ENCODE measurements at regions not wholly inside any gene's neighbourhood (a gene's known extent, or its start where the extent isn't known, plus 50 kb on each side); places are given as distances from the start of the nearest gene placed in this dataset.
"Not testable (repeated sequence)": the region's sequence is repeated elsewhere in the genome, so short reads cannot be mapped to it uniquely, and the experiment has no call there.

DNA sequence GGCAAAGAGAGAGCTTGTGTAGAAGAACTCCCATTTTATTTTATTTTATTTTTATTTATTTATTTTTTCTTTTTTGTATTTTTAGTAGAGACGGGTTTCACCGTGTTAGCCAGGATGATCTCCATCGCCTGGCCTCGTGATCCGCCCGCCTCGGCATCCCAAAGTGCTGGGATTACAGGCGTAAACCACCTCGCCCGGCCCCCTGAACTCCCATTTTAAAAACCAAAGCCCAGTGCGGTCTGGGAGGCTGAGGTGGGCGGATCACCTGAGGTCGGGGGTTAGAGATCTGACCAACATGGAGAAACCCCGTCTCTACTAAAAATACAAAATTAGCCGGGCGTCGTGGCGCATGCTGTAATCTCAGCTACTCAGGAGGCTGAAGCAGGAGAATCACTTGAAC is 267.8 kb upstream of the ZNF804A start:
- not testable (repeated sequence) for H2AFZ ChIP-seq (ENCODE audit: low read length, unreplicated experiment); H3K27me3 ChIP-seq (ENCODE audit: insufficient read depth, low read length); H3K36me3 ChIP-seq (ENCODE audit: insufficient read depth, low read length); H3K4me1 ChIP-seq (ENCODE audit: control insufficient read depth, insufficient read depth, low read length, unreplicated experiment); H3K27ac ChIP-seq (ENCODE audit: low read depth, low read length); H3K79me2 ChIP-seq (ENCODE audit: control insufficient read depth, insufficient read depth, low read length, unreplicated experiment); H3K4me3 ChIP-seq (ENCODE audit: low read depth, low read length)

GRCh38 chr2:184336688-184337087 is 261.6 kb upstream of the ZNF804A start:
- Histone ChIP-seq H3K27ac (ENCODE audit: low read depth, low read length) (no peak overlapping the region), H3K79me2 (ENCODE audit: control insufficient read depth, insufficient read depth, low read length, unreplicated experiment) (no peaks in the 10 kb centered on the region), H3K36me3 (ENCODE audit: insufficient read depth, low read length) (no peaks in the 10 kb centered on the region), H2AFZ (ENCODE audit: low read length, unreplicated experiment) (no peak overlapping the region), H3K4me1 (ENCODE audit: control insufficient read depth, insufficient read depth, low read length, unreplicated experiment) (no peaks in the 10 kb centered on the region), H3K4me3 (ENCODE audit: low read depth, low read length) (no peak overlapping the region), H3K27me3 (ENCODE audit: insufficient read depth, low read length) (no peaks in the 10 kb centered on the region)

- Histone ChIP-seq H3K27me3 (ENCODE audit: insufficient read depth, low read length) (no peaks in the 10 kb centered on the region), H3K27ac (ENCODE audit: low read depth, low read length) (no peak overlapping the region), H3K4me1 (ENCODE audit: control insufficient read depth, insufficient read depth, low read length, unreplicated experiment) (no peaks in the 10 kb centered on the region), H3K79me2 (ENCODE audit: control insufficient read depth, insufficient read depth, low read length, unreplicated experiment) (no peaks in the 10 kb centered on the region), H3K36me3 (ENCODE audit: insufficient read depth, low read length) (no peaks in the 10 kb centered on the region), H2AFZ (ENCODE audit: low read length, unreplicated experiment) (no peak overlapping the region), H3K4me3 (ENCODE audit: low read depth, low read length) (no peak overlapping the region)
These were observed 259.6 kb upstream of the ZNF804A start for GRCh38 chr2:184338771-184339170.

- H3K27ac ChIP-seq (ENCODE audit: low read depth, low read length): no peak overlapping the region
- H3K4me3 ChIP-seq (ENCODE audit: low read depth, low read length): no peak overlapping the region
- no peaks in the 10 kb centered on the region for H3K27me3 ChIP-seq (ENCODE audit: insufficient read depth, low read length)
- no peaks in the 10 kb centered on the region for H3K79me2 ChIP-seq (ENCODE audit: control insufficient read depth, insufficient read depth, low read length, unreplicated experiment)
- no peaks in the 10 kb centered on the region for H3K36me3 ChIP-seq (ENCODE audit: insufficient read depth, low read length)
- H2AFZ ChIP-seq (ENCODE audit: low read length, unreplicated experiment): no peak overlapping the region
- no peaks in the 10 kb centered on the region for H3K4me1 ChIP-seq (ENCODE audit: control insufficient read depth, insufficient read depth, low read length, unreplicated experiment)
These were observed 258.4 kb upstream of the ZNF804A start for GRCh38 chr2:184339966-184340365.

DNA sequence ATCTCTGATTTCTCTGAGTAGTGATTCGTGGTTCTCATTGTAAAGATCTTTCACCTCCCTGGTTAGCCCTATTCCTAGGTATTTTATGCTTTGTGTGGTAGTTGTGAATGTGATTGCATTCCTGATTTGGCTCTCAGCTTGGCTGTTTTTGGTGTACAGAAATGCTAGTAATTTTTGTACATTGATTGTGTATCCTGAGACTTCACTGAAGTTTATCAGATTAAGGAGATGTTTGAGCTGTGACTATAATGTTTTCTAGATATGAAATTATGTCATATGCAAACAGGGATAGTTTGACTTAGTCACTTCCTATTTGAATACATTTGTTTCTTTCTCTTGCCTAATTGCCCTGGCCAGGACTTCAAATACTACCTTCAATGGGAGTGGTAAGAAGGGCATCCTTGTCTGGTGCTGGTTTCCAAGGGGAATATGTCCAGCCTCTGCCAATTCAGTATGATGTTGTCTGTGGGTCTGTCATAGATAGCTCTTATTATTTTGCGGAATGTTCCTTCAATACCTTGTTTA is 251.9 kb upstream of the ZNF804A start:
- Histone ChIP-seq H3K4me1 (ENCODE audit: control insufficient read depth, insufficient read depth, low read length, unreplicated experiment) (no peaks in the 10 kb centered on the region), H3K36me3 (ENCODE audit: insufficient read depth, low read length) (no peaks in the 10 kb centered on the region), H3K27ac (ENCODE audit: low read depth, low read length) (no peak overlapping the region), H3K27me3 (ENCODE audit: insufficient read depth, low read length) (no peaks in the 10 kb centered on the region), H3K4me3 (ENCODE audit: low read depth, low read length) (no peak overlapping the region), H3K79me2 (ENCODE audit: control insufficient read depth, insufficient read depth, low read length, unreplicated experiment) (no peaks in the 10 kb centered on the region), H2AFZ (ENCODE audit: low read length, unreplicated experiment) (no peak overlapping the region)

DNA sequence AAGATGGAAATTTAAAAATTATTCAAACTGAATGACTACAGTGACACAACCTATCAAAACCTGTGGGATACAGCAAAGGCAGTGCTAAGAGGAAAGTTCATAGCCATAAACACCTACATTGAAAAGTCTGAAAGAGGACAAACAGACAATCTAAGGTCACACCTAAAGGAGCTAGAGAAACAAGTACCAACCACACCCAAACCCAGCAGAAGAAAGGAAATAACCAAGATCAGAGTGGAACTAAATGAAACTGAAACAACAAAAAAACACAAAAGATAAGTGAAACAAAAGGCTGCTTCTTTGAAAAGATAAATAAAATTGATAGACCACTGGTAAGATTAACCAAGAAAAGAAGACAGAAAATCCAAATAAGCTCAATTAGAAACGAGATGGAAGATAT is 247.2 kb upstream of the ZNF804A start:
- no peak overlapping the region for H2AFZ ChIP-seq (ENCODE audit: low read length, unreplicated experiment)
- no peaks in the 10 kb centered on the region for H3K79me2 ChIP-seq (ENCODE audit: control insufficient read depth, insufficient read depth, low read length, unreplicated experiment)
- H3K27me3 ChIP-seq (ENCODE audit: insufficient read depth, low read length): no peaks in the 10 kb centered on the region
- no peaks in the 10 kb centered on the region for H3K36me3 ChIP-seq (ENCODE audit: insufficient read depth, low read length)
- no peaks in the 10 kb centered on the region for H3K4me1 ChIP-seq (ENCODE audit: control insufficient read depth, insufficient read depth, low read length, unreplicated experiment)
- no peak overlapping the region for H3K4me3 ChIP-seq (ENCODE audit: low read depth, low read length)
- no peak overlapping the region for H3K27ac ChIP-seq (ENCODE audit: low read depth, low read length)

- no peaks in the 10 kb centered on the region for H3K4me1 ChIP-seq (ENCODE audit: control insufficient read depth, insufficient read depth, low read length, unreplicated experiment)
- H3K27ac ChIP-seq (ENCODE audit: low read depth, low read length): no peak overlapping the region
- H3K27me3 ChIP-seq (ENCODE audit: insufficient read depth, low read length): no peaks in the 10 kb centered on the region
- H3K4me3 ChIP-seq (ENCODE audit: low read depth, low read length): no peak overlapping the region
- no peaks in the 10 kb centered on the region for H3K79me2 ChIP-seq (ENCODE audit: control insufficient read depth, insufficient read depth, low read length, unreplicated experiment)
- no peak overlapping the region for H2AFZ ChIP-seq (ENCODE audit: low read length, unreplicated experiment)
- no peaks in the 10 kb centered on the region for H3K36me3 ChIP-seq (ENCODE audit: insufficient read depth, low read length)
These were observed 241.3 kb upstream of the ZNF804A start for GRCh38 chr2:184357033-184357432.

DNA sequence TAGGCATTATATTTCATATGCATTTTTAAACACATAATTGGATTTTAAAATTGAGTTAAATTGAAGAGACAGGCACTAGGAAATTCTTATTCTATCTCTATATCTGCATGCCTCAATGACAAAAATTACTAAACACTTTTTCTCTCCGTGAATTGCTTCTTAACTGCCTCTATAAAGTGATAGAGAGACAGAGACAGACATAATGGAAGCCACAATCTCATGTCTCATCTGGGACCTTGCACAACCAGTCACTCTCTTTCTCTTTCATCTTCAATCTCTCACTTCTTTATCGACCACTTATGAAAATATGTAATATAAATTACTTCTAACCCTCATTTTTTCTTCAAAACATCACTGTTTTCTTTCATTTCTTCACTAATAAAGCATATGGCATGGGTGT is 238.9 kb upstream of the ZNF804A start:
- Histone ChIP-seq H3K27me3 (ENCODE audit: insufficient read depth, low read length) (no peaks in the 10 kb centered on the region), H3K4me3 (ENCODE audit: low read depth, low read length) (no peak overlapping the region), H2AFZ (ENCODE audit: low read length, unreplicated experiment) (no peak overlapping the region), H3K79me2 (ENCODE audit: control insufficient read depth, insufficient read depth, low read length, unreplicated experiment) (no peaks in the 10 kb centered on the region), H3K4me1 (ENCODE audit: control insufficient read depth, insufficient read depth, low read length, unreplicated experiment) (no peaks in the 10 kb centered on the region), H3K27ac (ENCODE audit: low read depth, low read length) (no peak overlapping the region), H3K36me3 (ENCODE audit: insufficient read depth, low read length) (no peaks in the 10 kb centered on the region)

DNA sequence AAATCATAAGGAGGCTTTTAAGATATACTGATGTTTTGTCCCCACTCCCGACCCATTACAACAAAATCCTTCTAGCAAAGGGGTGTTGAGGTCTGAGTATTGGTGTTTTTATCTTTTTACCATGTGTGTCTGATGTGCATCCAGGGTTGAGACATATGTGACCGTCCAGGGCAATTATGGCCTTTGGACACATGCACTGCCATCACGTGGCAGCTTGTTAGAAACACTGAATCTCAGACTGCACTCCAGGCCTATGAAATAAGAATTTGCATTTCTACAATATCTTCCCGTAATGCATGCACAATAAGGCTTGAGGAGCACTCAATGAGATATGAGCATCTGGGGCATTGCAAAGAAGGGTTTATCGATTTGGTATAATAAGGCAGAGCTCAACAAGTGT is 235.1 kb upstream of the ZNF804A start:
- Histone ChIP-seq H3K36me3 (ENCODE audit: insufficient read depth, low read length) (no peaks in the 10 kb centered on the region), H3K27me3 (ENCODE audit: insufficient read depth, low read length) (no peaks in the 10 kb centered on the region), H3K79me2 (ENCODE audit: control insufficient read depth, insufficient read depth, low read length, unreplicated experiment) (no peaks in the 10 kb centered on the region), H2AFZ (ENCODE audit: low read length, unreplicated experiment) (no peak overlapping the region), H3K4me1 (ENCODE audit: control insufficient read depth, insufficient read depth, low read length, unreplicated experiment) (no peaks in the 10 kb centered on the region), H3K4me3 (ENCODE audit: low read depth, low read length) (no peak overlapping the region), H3K27ac (ENCODE audit: low read depth, low read length) (no peak overlapping the region)

- Histone ChIP-seq H3K4me3 (ENCODE audit: low read depth, low read length) (no peak overlapping the region), H3K79me2 (ENCODE audit: control insufficient read depth, insufficient read depth, low read length, unreplicated experiment) (no peaks in the 10 kb centered on the region), H3K4me1 (ENCODE audit: control insufficient read depth, insufficient read depth, low read length, unreplicated experiment) (no peaks in the 10 kb centered on the region), H3K27ac (ENCODE audit: low read depth, low read length) (no peak overlapping the region), H3K36me3 (ENCODE audit: insufficient read depth, low read length) (no peaks in the 10 kb centered on the region), H2AFZ (ENCODE audit: low read length, unreplicated experiment) (no peak overlapping the region), H3K27me3 (ENCODE audit: insufficient read depth, low read length) (no peaks in the 10 kb centered on the region)
These were observed 231.1 kb upstream of the ZNF804A start for GRCh38 chr2:184367211-184367610.

DNA sequence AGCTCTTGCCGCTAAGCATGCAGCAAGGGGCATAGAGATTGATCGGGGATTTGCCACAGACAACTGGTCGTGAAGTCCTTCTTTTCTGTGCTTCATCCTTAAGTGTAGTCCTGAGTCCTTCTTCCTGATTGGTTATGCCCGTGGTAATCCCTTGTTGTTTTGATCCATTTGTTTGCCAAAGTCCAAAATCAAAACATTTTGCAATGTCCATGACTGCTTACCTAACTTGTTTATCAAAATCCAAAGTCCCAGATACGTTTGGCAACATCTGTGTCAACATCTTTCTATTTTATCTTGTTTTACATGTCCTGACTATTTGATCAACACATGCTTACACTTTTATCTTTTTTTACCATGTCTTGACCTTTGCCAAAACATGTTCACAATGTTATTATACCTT is 229.0 kb upstream of the ZNF804A start:
- Histone ChIP-seq H3K27me3 (ENCODE audit: insufficient read depth, low read length) (no peaks in the 10 kb centered on the region), H3K4me3 (ENCODE audit: low read depth, low read length) (no peak overlapping the region), H3K79me2 (ENCODE audit: control insufficient read depth, insufficient read depth, low read length, unreplicated experiment) (no peaks in the 10 kb centered on the region), H3K36me3 (ENCODE audit: insufficient read depth, low read length) (no peaks in the 10 kb centered on the region), H3K27ac (ENCODE audit: low read depth, low read length) (no peak overlapping the region), H3K4me1 (ENCODE audit: control insufficient read depth, insufficient read depth, low read length, unreplicated experiment) (no peaks in the 10 kb centered on the region), H2AFZ (ENCODE audit: low read length, unreplicated experiment) (no peak overlapping the region)

Measured in ACC112 (cell line).